ENCODE measurements at regions not wholly inside any gene's neighbourhood (a gene's known extent, or its start where the extent isn't known, plus 50 kb on each side); places are given as distances from the start of the nearest gene placed in this dataset.

DNA sequence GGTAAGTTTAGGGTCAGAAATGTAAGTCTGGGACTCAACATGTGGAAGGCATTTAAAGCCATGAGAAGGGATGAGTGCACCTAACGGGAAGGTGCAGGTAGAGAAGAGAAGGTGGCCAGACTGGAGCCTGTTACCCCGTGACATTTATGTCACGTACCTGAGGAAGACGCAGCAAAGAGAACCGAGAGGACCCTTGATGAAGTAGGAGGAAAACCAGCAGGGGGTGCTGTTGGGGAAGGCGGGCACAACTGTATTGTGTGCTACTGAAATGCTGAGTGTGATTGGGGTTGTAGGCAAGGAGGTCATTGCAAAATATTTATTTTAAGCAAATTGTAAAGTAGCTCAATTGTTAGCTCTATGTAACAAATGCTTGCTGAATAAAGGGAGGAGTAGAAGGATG is 338.2 kb upstream of the PRKCQ start:
- DNase-seq (ENCODE audit: low read depth in 6 of 9, low spot score in 9 of 9), result peak in 5 of 9 donors; percentile 48 to 77 (median 58)
- Histone ChIP-seq H3K27ac (ENCODE audit: low read depth in 1 of 2, low read length in 1 of 2) (no peak overlapping the region), H3K36me3 (ENCODE audit: control insufficient read depth in 2 of 2, insufficient read depth in 2 of 2, low read length in 1 of 2) (no peaks in the 10 kb centered on the region), H3K4me1 (ENCODE audit: control insufficient read depth in 2 of 2, insufficient read depth in 2 of 2, low read length in 2 of 2) (peaks cover 6 to 11% of the 10 kb centered on the region in 2 donors), H3K9me3 (ENCODE audit: control insufficient read depth in 2 of 2, insufficient read depth in 1 of 2, low read length in 1 of 2) (no peaks in the 10 kb centered on the region), H3K4me3 (ENCODE audit: low read length in 2 of 2) (no peak overlapping the region), H3K27me3 (ENCODE audit: control insufficient read depth in 2 of 2, insufficient read depth in 1 of 2, low read length in 1 of 2) (no peaks in the 10 kb centered on the region)
- WGBS, result 71% methylated on average over 6 of the region's 6 CpGs

DNA sequence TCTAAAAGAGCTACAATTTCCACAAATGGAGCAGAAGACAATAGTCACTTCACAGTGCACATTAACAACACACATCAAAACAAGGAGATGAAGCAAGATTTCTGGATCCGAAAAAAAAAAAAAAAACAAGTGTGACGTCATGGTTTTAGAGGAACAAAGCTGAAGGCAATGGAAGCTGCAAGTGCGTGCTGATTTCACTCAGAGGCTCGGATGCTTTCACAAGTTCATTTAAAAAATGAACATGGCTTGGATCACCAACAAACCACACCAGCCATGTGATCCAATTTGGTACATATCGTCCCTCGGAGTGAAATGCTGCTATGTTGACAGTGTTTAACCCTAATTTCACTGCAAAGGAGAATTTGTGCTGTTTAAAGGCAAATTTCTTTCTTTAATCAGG is 337.0 kb upstream of the PRKCQ start:
- Histone ChIP-seq H3K27me3 (ENCODE audit: control insufficient read depth in 2 of 2, insufficient read depth in 1 of 2, low read length in 1 of 2) (no peaks in the 10 kb centered on the region), H3K27ac (ENCODE audit: low read depth in 1 of 2, low read length in 1 of 2) (no peak overlapping the region), H3K9me3 (ENCODE audit: control insufficient read depth in 2 of 2, insufficient read depth in 1 of 2, low read length in 1 of 2) (no peaks in the 10 kb centered on the region), H3K36me3 (ENCODE audit: control insufficient read depth in 2 of 2, insufficient read depth in 2 of 2, low read length in 1 of 2) (no peaks in the 10 kb centered on the region), H3K4me3 (ENCODE audit: low read length in 2 of 2) (no peak overlapping the region), H3K4me1 (ENCODE audit: control insufficient read depth in 2 of 2, insufficient read depth in 2 of 2, low read length in 2 of 2) (peaks cover 12 to 21% of the 10 kb centered on the region in 2 donors)
- DNase-seq (ENCODE audit: low read depth in 6 of 9, low spot score in 9 of 9), result no peak
- WGBS, result 87% methylated on average over 6 of the region's 6 CpGs

DNA sequence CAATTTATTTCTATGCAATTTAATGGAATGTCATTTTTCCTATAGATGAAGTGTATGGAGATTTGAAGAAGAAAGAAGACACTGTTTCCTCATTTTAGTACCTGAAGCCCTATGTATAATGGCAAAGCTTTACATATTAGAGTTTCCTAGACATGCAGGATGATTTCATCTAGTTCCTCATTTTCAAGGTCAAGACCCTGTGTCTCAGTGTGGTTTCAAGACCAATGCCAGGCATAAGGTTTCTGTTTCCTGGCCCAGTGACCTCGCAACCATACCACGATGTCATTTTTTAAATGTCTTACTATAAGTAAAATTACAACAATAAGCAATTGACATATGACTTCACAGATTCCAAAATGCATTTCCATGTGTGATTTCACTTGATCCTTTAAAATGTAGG is 336.5 kb upstream of the PRKCQ start:
- Histone ChIP-seq H3K9me3 (ENCODE audit: control insufficient read depth in 2 of 2, insufficient read depth in 1 of 2, low read length in 1 of 2) (no peaks in the 10 kb centered on the region), H3K27ac (ENCODE audit: low read depth in 1 of 2, low read length in 1 of 2) (no peak overlapping the region), H3K4me3 (ENCODE audit: low read length in 2 of 2) (no peak overlapping the region), H3K4me1 (ENCODE audit: control insufficient read depth in 2 of 2, insufficient read depth in 2 of 2, low read length in 2 of 2) (peaks cover 12 to 21% of the 10 kb centered on the region in 2 donors), H3K36me3 (ENCODE audit: control insufficient read depth in 2 of 2, insufficient read depth in 2 of 2, low read length in 1 of 2) (no peaks in the 10 kb centered on the region), H3K27me3 (ENCODE audit: control insufficient read depth in 2 of 2, insufficient read depth in 1 of 2, low read length in 1 of 2) (no peaks in the 10 kb centered on the region)
- WGBS, result 35% methylated on average over 2 of the region's 2 CpGs
- DNase-seq (ENCODE audit: low read depth in 6 of 9, low spot score in 9 of 9), result no peak

DNA sequence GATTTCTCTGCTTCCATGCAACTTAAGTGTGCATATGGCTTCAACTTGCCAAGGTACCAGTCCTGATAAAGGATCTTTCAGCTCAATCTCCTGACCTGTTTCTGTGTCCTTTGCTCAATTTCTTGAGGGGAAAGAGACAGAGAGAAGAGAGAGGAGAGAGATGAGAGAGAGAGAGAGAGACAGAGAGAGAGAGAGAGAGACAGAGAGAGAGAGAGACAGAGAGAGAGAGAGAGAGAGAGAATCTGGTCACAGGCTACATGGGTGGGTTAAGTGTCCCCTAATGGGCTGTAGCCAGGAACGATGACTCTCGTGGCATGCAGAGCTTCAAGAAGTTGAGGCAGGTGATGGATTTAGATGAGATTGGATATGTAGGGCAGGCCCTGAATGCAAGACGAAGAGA is 335.2 kb upstream of the PRKCQ start:
- Histone ChIP-seq H3K36me3 (ENCODE audit: control insufficient read depth in 2 of 2, insufficient read depth in 2 of 2, low read length in 1 of 2) (no peaks in the 10 kb centered on the region), H3K4me1 (ENCODE audit: control insufficient read depth in 2 of 2, insufficient read depth in 2 of 2, low read length in 2 of 2) (peaks cover 8 to 20% of the 10 kb centered on the region in 2 donors), H3K9me3 (ENCODE audit: control insufficient read depth in 2 of 2, insufficient read depth in 1 of 2, low read length in 1 of 2) (no peaks in the 10 kb centered on the region), H3K27me3 (ENCODE audit: control insufficient read depth in 2 of 2, insufficient read depth in 1 of 2, low read length in 1 of 2) (no peaks in the 10 kb centered on the region), H3K27ac (ENCODE audit: low read depth in 1 of 2, low read length in 1 of 2) (no peak overlapping the region), H3K4me3 (ENCODE audit: low read length in 2 of 2) (no peak overlapping the region)
- over 99% methylated on average over 3 of the region's 3 CpGs for WGBS
- DNase-seq (ENCODE audit: low read depth in 6 of 9, low spot score in 9 of 9), result no peak

DNA sequence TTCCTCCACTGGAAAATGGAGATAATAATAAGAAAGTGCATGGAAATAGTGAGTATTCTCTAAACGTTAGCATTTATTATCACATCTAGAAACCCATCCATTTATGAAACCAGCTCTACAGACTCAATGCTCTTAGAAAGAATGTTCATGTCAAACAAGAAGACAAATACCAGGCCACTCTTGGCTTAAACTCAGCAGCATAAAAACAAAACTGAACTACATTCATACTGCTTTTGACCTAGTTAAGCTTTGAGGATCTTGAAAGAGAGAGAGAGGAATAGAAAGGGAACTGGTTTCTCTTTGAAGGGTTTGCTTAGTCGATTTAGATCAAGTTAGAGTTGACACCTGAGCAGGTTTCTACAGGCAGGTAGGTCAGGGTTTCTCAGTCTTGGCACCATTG is 332.9 kb upstream of the PRKCQ start:
- H3K9me3 ChIP-seq (ENCODE audit: control insufficient read depth in 2 of 2, insufficient read depth in 1 of 2, low read length in 1 of 2), result no peaks in the 10 kb centered on the region
- 50% methylated on average over 2 of the region's 2 CpGs for WGBS
- no peak overlapping the region for H3K4me3 ChIP-seq (ENCODE audit: low read length in 2 of 2)
- no peak overlapping the region for H3K27ac ChIP-seq (ENCODE audit: low read depth in 1 of 2, low read length in 1 of 2)
- no peaks in the 10 kb centered on the region for H3K27me3 ChIP-seq (ENCODE audit: control insufficient read depth in 2 of 2, insufficient read depth in 1 of 2, low read length in 1 of 2)
- peaks cover 6 to 14% of the 10 kb centered on the region in 2 donors for H3K4me1 ChIP-seq (ENCODE audit: control insufficient read depth in 2 of 2, insufficient read depth in 2 of 2, low read length in 2 of 2)
- no peaks in the 10 kb centered on the region for H3K36me3 ChIP-seq (ENCODE audit: control insufficient read depth in 2 of 2, insufficient read depth in 2 of 2, low read length in 1 of 2)
- DNase-seq (ENCODE audit: low read depth in 6 of 9, low spot score in 9 of 9), result peak in 2 of 9 donors; percentile 22 to 59

DNA sequence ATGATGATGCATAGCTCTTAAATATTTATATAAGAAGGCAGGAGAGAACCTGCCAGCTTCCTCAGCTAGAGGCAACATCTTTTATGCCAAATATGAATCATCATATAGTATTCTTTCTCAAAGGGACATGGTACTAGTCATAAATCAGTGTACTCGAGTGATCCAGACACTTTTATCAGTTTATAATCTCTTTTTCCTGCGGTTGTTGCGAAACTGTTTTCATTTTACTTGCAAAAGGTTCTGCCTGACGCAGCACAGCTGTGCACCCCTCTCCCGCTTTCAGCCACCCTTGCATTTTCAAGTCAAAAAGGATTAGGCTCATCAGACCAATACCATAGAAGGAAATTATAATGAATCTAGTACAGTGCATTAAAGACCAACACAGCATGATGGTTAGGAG is 332.3 kb upstream of the PRKCQ start:
- H3K36me3 ChIP-seq (ENCODE audit: control insufficient read depth in 2 of 2, insufficient read depth in 2 of 2, low read length in 1 of 2), result no peaks in the 10 kb centered on the region
- H3K9me3 ChIP-seq (ENCODE audit: control insufficient read depth in 2 of 2, insufficient read depth in 1 of 2, low read length in 1 of 2), result no peaks in the 10 kb centered on the region
- H3K4me1 ChIP-seq (ENCODE audit: control insufficient read depth in 2 of 2, insufficient read depth in 2 of 2, low read length in 2 of 2), result peaks cover 6 to 14% of the 10 kb centered on the region in 2 donors
- no peak for DNase-seq (ENCODE audit: low read depth in 6 of 9, low spot score in 9 of 9)
- H3K27ac ChIP-seq (ENCODE audit: low read depth in 1 of 2, low read length in 1 of 2), result no peak overlapping the region
- no peak overlapping the region for H3K4me3 ChIP-seq (ENCODE audit: low read length in 2 of 2)
- no peaks in the 10 kb centered on the region for H3K27me3 ChIP-seq (ENCODE audit: control insufficient read depth in 2 of 2, insufficient read depth in 1 of 2, low read length in 1 of 2)
- WGBS, result 52% methylated on average over 5 of the region's 5 CpGs

DNA sequence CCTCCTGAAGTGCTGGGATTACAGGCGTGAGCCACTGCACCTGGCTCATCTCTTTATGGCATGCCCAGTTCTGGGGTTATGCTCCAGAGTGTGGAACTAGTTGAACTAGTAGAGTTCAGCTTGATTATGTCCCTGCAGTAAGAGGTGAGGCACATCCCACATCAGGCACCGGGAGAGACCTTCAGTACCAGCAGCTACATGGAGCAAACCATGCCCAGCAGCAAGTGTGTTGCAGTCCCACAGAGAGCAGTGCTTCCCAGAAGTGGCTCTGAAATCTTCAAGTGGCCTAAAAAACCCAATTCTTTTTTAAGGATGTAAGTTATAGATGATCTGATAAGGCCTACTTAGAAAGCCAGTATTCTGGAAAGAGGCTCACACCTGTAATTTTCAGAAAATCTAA is 331.9 kb upstream of the PRKCQ start:
- Histone ChIP-seq H3K27ac (ENCODE audit: low read depth in 1 of 2, low read length in 1 of 2) (no peak overlapping the region), H3K4me3 (ENCODE audit: low read length in 2 of 2) (no peak overlapping the region), H3K27me3 (ENCODE audit: control insufficient read depth in 2 of 2, insufficient read depth in 1 of 2, low read length in 1 of 2) (no peaks in the 10 kb centered on the region), H3K36me3 (ENCODE audit: control insufficient read depth in 2 of 2, insufficient read depth in 2 of 2, low read length in 1 of 2) (no peaks in the 10 kb centered on the region), H3K9me3 (ENCODE audit: control insufficient read depth in 2 of 2, insufficient read depth in 1 of 2, low read length in 1 of 2) (no peaks in the 10 kb centered on the region), H3K4me1 (ENCODE audit: control insufficient read depth in 2 of 2, insufficient read depth in 2 of 2, low read length in 2 of 2) (peaks cover 6 to 14% of the 10 kb centered on the region in 2 donors)
- DNase-seq (ENCODE audit: low read depth in 6 of 9, low spot score in 9 of 9), result no peak
- over 99% methylated on average over 2 of the region's 2 CpGs for WGBS

DNA sequence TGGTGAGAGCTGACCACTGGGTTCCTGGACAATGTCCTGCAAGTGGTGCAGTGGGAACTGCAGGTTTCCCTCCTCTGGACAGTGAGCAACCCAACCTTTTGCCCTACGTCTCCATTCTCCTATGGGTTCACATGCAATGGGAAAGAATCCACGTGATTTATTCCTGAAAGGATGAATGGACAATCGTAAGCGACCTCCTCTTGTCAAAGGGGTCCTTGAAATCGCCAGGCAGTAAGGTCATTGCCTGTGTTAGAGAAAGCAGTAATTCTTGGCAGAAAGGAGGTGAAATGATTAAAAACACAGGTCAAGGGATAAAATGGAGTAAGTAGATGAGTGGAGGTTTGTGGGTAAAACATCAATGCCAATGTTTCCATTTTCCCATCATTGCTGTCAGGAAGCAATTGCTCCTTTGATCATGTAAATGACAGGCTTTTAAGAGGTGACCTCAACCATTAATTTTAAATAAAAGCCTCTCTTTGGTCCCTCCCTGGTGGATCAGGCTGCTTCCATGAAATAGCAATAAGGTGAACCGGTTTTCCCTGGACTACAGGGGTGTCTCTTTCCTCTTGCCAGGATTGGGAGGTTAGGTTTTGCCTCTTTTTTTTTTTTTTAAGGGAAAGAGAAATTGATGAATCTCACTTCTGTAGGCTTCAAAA is 330.0 kb upstream of the PRKCQ start:
- WGBS, result 98% methylated on average over 6 of the region's 6 CpGs
- peaks cover 6 to 14% of the 10 kb centered on the region in 2 donors for H3K4me1 ChIP-seq (ENCODE audit: control insufficient read depth in 2 of 2, insufficient read depth in 2 of 2, low read length in 2 of 2)
- H3K4me3 ChIP-seq (ENCODE audit: low read length in 2 of 2), result no peak overlapping the region
- no peak overlapping the region for H3K27ac ChIP-seq (ENCODE audit: low read depth in 1 of 2, low read length in 1 of 2)
- H3K9me3 ChIP-seq (ENCODE audit: control insufficient read depth in 2 of 2, insufficient read depth in 1 of 2, low read length in 1 of 2), result no peaks in the 10 kb centered on the region
- no peaks in the 10 kb centered on the region for H3K27me3 ChIP-seq (ENCODE audit: control insufficient read depth in 2 of 2, insufficient read depth in 1 of 2, low read length in 1 of 2)
- DNase-seq (ENCODE audit: low read depth in 6 of 9, low spot score in 9 of 9), result no peak
- no peaks in the 10 kb centered on the region for H3K36me3 ChIP-seq (ENCODE audit: control insufficient read depth in 2 of 2, insufficient read depth in 2 of 2, low read length in 1 of 2)

DNA sequence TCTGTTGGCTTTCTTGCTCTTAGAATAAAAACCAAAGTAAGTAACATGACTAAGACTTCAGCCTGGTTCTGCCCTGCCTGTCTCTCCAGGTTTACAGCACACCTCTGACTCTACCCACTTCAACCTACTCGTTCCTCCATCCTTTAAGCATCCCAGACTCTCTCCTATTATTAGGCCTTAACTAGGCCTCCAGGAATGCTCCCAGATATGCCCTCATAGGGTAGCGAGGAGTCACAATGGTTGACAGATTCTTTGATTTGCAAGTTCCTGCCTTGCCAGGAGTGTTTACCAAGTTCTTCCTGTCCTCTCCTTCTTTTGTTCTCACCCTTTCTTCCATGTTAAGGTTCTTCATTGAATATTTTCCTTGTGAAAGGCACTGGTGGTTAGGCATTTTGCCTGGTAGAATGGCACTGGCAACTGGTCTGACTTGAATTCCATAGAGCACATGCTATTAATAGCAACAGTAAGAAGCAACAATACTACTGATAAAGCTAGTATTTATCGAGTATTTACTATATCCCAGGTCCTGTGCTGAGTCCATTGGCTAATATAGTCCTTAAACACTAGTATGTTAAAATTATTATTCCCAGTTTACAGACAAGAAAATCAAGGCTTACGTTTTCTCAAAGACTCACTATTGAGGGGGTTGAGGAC is 327.9 kb upstream of the PRKCQ start:
- H3K9me3 ChIP-seq (ENCODE audit: control insufficient read depth in 2 of 2, insufficient read depth in 1 of 2, low read length in 1 of 2), result no peaks in the 10 kb centered on the region
- no peaks in the 10 kb centered on the region for H3K27me3 ChIP-seq (ENCODE audit: control insufficient read depth in 2 of 2, insufficient read depth in 1 of 2, low read length in 1 of 2)
- H3K4me3 ChIP-seq (ENCODE audit: low read length in 2 of 2), result no peak overlapping the region
- 97% methylated on average over 4 of the region's 4 CpGs for WGBS
- no peak overlapping the region for H3K27ac ChIP-seq (ENCODE audit: low read depth in 1 of 2, low read length in 1 of 2)
- DNase-seq (ENCODE audit: low read depth in 6 of 9, low spot score in 9 of 9), result no peak
- H3K36me3 ChIP-seq (ENCODE audit: control insufficient read depth in 2 of 2, insufficient read depth in 2 of 2, low read length in 1 of 2), result no peaks in the 10 kb centered on the region
- peaks cover 6 to 7% of the 10 kb centered on the region in 2 donors for H3K4me1 ChIP-seq (ENCODE audit: control insufficient read depth in 2 of 2, insufficient read depth in 2 of 2, low read length in 2 of 2)
